IMR-90 (cell line): ENCODE measurements at regions not wholly inside any gene's neighbourhood (a gene's known extent, or its start where the extent isn't known, plus 50 kb on each side); places are given as distances from the start of the nearest gene placed in this dataset.
A peak's percentile ranks its signal among the peaks of the same experiment; 100 is the strongest.

Source experiments
- ATAC-seq: fragments of 200-7000 bp; cut with Tn5 transposase; 2 replicates; pipeline ENCODE4 v1.9.1; 2020; ENCODE audit warnings: low read depth, mild to moderate bottlenecking, moderate library complexity
- BruUV-seq: library from RNA; stranded (reverse); fragments of 400-500 nt; replicated peaks from 2 replicates; lab custom pipeline; 2021; lab: Mats Ljungman, UMichigan
- CTCF ChIA-PET: fragments of 300-600 bp; formaldehyde crosslinking; extraction: SDS; loops from one replicate; lab custom pipeline; 2021; ENCODE audit warnings: antibody characterized with exemption; lab: Yijun Ruan, JAX
- POLR2A ChIA-PET: fragments of 300-600 bp; sonication (Branson Sonifier 250); formaldehyde crosslinking; loops from one replicate; lab custom pipeline; 2022; ENCODE audit warnings: antibody characterized with exemption; ENCODE audit not compliant: unreplicated experiment; lab: Charles Lee
- DNase-seq: peaks from one replicate; pipeline ENCODE4 v3.0.0; 2013
- H2AFZ ChIP-seq: replicated peaks from 2 replicates; pipeline ENCODE3; 2013; ENCODE audit warnings: low read length, mild to moderate bottlenecking; ENCODE audit not compliant: poor library complexity
- H2AK5ac ChIP-seq: 2 replicates; pipeline ENCODE4 v1.6.1; 2013; ENCODE audit warnings: low read depth, low read length, inconsistent platforms
- H2AK9ac ChIP-seq: replicated peaks from 2 replicates; pipeline ENCODE3; 2013; ENCODE audit warnings: mild to moderate bottlenecking, low read depth, low read length, moderate library complexity; ENCODE audit not compliant: poor library complexity
- H2BK120ac ChIP-seq: 2 replicates; pipeline ENCODE4 v1.6.1; 2013; ENCODE audit warnings: low read depth, low read length, inconsistent platforms
- H2BK15ac ChIP-seq: 3 replicates; pipeline ENCODE4 v1.6.1; 2013; ENCODE audit warnings: low read depth, low read length, inconsistent platforms
- H2BK20ac ChIP-seq: 2 replicates; pipeline ENCODE4 v1.6.1; 2013; ENCODE audit warnings: low read depth, mild to moderate bottlenecking, inconsistent platforms, low read length, moderate library complexity
- H2BK5ac ChIP-seq: 2 replicates; pipeline ENCODE4 v1.6.1; 2013; ENCODE audit warnings: mild to moderate bottlenecking, low read depth, low read length, inconsistent platforms; ENCODE audit not compliant: poor library complexity, severe bottlenecking
- H3K14ac ChIP-seq: replicated peaks from 2 replicates; pipeline ENCODE4 v1.6.1; 2013; ENCODE audit warnings: low read depth, low read length, inconsistent platforms
- H3K18ac ChIP-seq: 2 replicates; pipeline ENCODE4 v1.6.1; 2013; ENCODE audit warnings: low read depth, low read length, control low read depth
- H3K23ac ChIP-seq: 2 replicates; pipeline ENCODE4 v1.6.1; 2013; ENCODE audit warnings: low read depth, low read length, inconsistent platforms
- H3K27ac ChIP-seq: 2 replicates; pipeline ENCODE4 v1.5.1; 2013; ENCODE audit warnings: mild to moderate bottlenecking, control low read depth, low read length; ENCODE audit not compliant: insufficient read depth
- H3K27me3 ChIP-seq: 2 replicates; pipeline ENCODE4 v1.6.1; 2013; ENCODE audit warnings: low read length; ENCODE audit not compliant: control insufficient read depth, insufficient read depth
- H3K36me3 ChIP-seq: 2 replicates; pipeline ENCODE4 v1.6.1; 2013; ENCODE audit warnings: low read length, mixed read lengths; ENCODE audit not compliant: control insufficient read depth, insufficient read depth
- H3K4ac ChIP-seq: 2 replicates; pipeline ENCODE4 v1.6.1; 2013; ENCODE audit warnings: low read depth, low read length, inconsistent platforms
- H3K4me1 ChIP-seq: 2 replicates; pipeline ENCODE4 v1.6.1; 2013; ENCODE audit warnings: low read length, mixed read lengths; ENCODE audit not compliant: control insufficient read depth, insufficient read depth
- H3K4me2 ChIP-seq: 2 replicates; pipeline ENCODE4 v1.6.1; 2013; ENCODE audit warnings: low read depth, mild to moderate bottlenecking, control low read depth, low read length, moderate library complexity
- H3K4me3 ChIP-seq: 2 replicates; pipeline ENCODE4 v1.5.1; 2013; ENCODE audit warnings: low read depth, mild to moderate bottlenecking, control low read depth, low read length, moderate library complexity; ENCODE audit not compliant: insufficient read depth
- H3K56ac ChIP-seq: 2 replicates; pipeline ENCODE4 v1.6.1; 2013; ENCODE audit warnings: low read length, inconsistent platforms; ENCODE audit not compliant: insufficient read depth; ENCODE audit errors: extremely low read depth
- H3K79me1 ChIP-seq, 2 experiments: 2 replicates each; pipeline ENCODE4 v1.6.1; 2013; ENCODE audit warnings: low read length in 2 of 2, inconsistent platforms in 1 of 2, low read depth in 1 of 2
- H3K9ac ChIP-seq: 2 replicates; pipeline ENCODE4 v1.6.1; 2013; ENCODE audit warnings: low read depth, low read length, control low read depth
- H3K9me1 ChIP-seq: 2 replicates; pipeline ENCODE4 v1.6.1; 2013; ENCODE audit warnings: low read length, inconsistent platforms; ENCODE audit not compliant: insufficient read depth
- H3K9me3 ChIP-seq: 2 replicates; pipeline ENCODE4 v1.6.1; 2013; ENCODE audit warnings: low read length; ENCODE audit not compliant: control insufficient read depth, insufficient read depth
- H4K20me1 ChIP-seq: 2 replicates; pipeline ENCODE4 v1.6.1; 2013; ENCODE audit warnings: low read length, inconsistent platforms; ENCODE audit not compliant: insufficient read depth
- H4K5ac ChIP-seq: 2 replicates; pipeline ENCODE4 v1.6.1; 2013; ENCODE audit warnings: mild to moderate bottlenecking, low read depth, low read length, control low read depth
- H4K8ac ChIP-seq, 2 experiments: 2 replicates each; pipeline ENCODE4 v1.6.1; 2013; ENCODE audit warnings: low read depth in 2 of 2, low read length in 2 of 2, control low read depth in 1 of 2, inconsistent platforms in 1 of 2
- H4K91ac ChIP-seq: 2 replicates; pipeline ENCODE4 v1.6.1; 2013; ENCODE audit warnings: low read depth, low read length, inconsistent platforms; ENCODE audit not compliant: insufficient read depth
- CEBPB ChIP-seq: IDR thresholded peaks from 2 replicates; pipeline ENCODE4 v1.6.1; 2012; ENCODE audit warnings: low read depth, low read length, improper control_type of control experiment
- POLR2A ChIP-seq: IDR thresholded peaks from 2 replicates; pipeline ENCODE4 v1.6.1; 2012; ENCODE audit warnings: mild to moderate bottlenecking, low read depth, low read length
- SMC3 ChIP-seq: fragments of 150-350 bp; IDR thresholded peaks from 2 replicates; pipeline ENCODE4 v1.6.1; 2016; ENCODE audit warnings: low read depth, mild to moderate bottlenecking, antibody characterized with exemption, low read length, moderate library complexity
- WGBS, 2 experiments: methylation state at CpG; one replicate each; pipeline versions ENCODE4 v1.1.5 to v1.1.7; 2013; ENCODE audit warnings: missing lambda C conversion rate in 2 of 2; ENCODE audit not compliant: insufficient read length in 1 of 2; ENCODE audit errors: extremely low coverage in 2 of 2; 5-methylcytosine and 5-hydroxymethylcytosine counted together
- dilution Hi-C: fragments of 300-500 bp; cut with HindIII; formaldehyde crosslinking; loops from one replicate; pipeline ENCODE4 v1.14.3; 2018; ENCODE audit warnings: low sequenced_read_pairs; ENCODE audit not compliant: unreplicated experiment
- in situ Hi-C: fragments of 300-500 bp; cut with MboI; formaldehyde crosslinking; loops from 3 replicates; pipeline ENCODE4 v1.14.3; 2019; ENCODE audit warnings: low sequenced_read_pairs, inconsistent platforms, mixed read lengths
- intact Hi-C: fragments of 100-400 bp; cut with micrococcal nuclease; formaldehyde crosslinking; loops from 2 replicates; pipeline ENCODE4 v1.10.0; 2022
- TF ChIP-seq, protein P1 (sequence below): fragments of 150-350 bp; IDR thresholded peaks from 2 replicates; pipeline ENCODE4 v1.6.1; 2016; ENCODE audit warnings: low read depth, mild to moderate bottlenecking, low read length, moderate library complexity, borderline replicate concordance

- no peaks in the 10 kb centered on the region for H3K27me3 ChIP-seq
- DNase-seq (no peak), ATAC-seq (no peak)
- no peak overlapping the region for H2BK15ac ChIP-seq
- TF ChIP-seq, protein P1, sequence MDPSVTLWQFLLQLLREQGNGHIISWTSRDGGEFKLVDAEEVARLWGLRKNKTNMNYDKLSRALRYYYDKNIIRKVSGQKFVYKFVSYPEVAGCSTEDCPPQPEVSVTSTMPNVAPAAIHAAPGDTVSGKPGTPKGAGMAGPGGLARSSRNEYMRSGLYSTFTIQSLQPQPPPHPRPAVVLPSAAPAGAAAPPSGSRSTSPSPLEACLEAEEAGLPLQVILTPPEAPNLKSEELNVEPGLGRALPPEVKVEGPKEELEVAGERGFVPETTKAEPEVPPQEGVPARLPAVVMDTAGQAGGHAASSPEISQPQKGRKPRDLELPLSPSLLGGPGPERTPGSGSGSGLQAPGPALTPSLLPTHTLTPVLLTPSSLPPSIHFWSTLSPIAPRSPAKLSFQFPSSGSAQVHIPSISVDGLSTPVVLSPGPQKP, result no peak
- TF ChIP-seq POLR2A (no peak), CEBPB (peak; percentile 67), SMC3 (no peak)
- H3K4ac ChIP-seq, result no peak overlapping the region
- no peak overlapping the region for H2BK5ac ChIP-seq
- ChIA-PET CTCF (no interaction called here), POLR2A (no interaction called here)
- no peaks in the 10 kb centered on the region for H3K9me1 ChIP-seq
- no peak overlapping the region for H2AK5ac ChIP-seq
- H2AK9ac ChIP-seq, result no peak overlapping the region
- no peak overlapping the region for H4K5ac ChIP-seq
- in situ Hi-C loops, result loop anchor here (25.0 kb wide), 1 partner anchor 685 kb away; the partner anchor contains the start of gene OPN5
- H4K91ac ChIP-seq, result no peak overlapping the region
- no TSS peak for BruUV-seq
- no peak overlapping the region for H3K4me3 ChIP-seq
- no peak overlapping the region for H3K56ac ChIP-seq
- no peak overlapping the region for H3K4me2 ChIP-seq
- H3K79me1 ChIP-seq, result no peaks in the 10 kb centered on the region
- no peak overlapping the region for H3K18ac ChIP-seq
- no CpG with 5 or more reads among the region's 2 CpGs for WGBS, 2 experiments
- no peaks in the 10 kb centered on the region for H3K4me1 ChIP-seq
- H3K9ac ChIP-seq, result no peak overlapping the region
- no peak overlapping the region for H2BK120ac ChIP-seq
- intact Hi-C loops, result no loop called here
- no peaks in the 10 kb centered on the region for H3K36me3 ChIP-seq
- no peaks in the 10 kb centered on the region for H4K20me1 ChIP-seq
- H3K14ac ChIP-seq, result no peak overlapping the region
- H4K8ac ChIP-seq, result no peak overlapping the region
- H2BK20ac ChIP-seq, result no peak overlapping the region
- dilution Hi-C loops, result no loop called here
- H3K27ac ChIP-seq, result no peak overlapping the region
- no peak overlapping the region for H2AFZ ChIP-seq
- no peak overlapping the region for H3K23ac ChIP-seq
- H3K9me3 ChIP-seq, result no peaks in the 10 kb centered on the region
Observed at GRCh38 chr6:48472535-48472934, 361.5 kb upstream of the PTCHD4 start.
